ENCODE measurements at regions not wholly inside any gene's neighbourhood (a gene's known extent, or its start where the extent isn't known, plus 50 kb on each side); places are given as distances from the start of the nearest gene placed in this dataset.

DNA sequence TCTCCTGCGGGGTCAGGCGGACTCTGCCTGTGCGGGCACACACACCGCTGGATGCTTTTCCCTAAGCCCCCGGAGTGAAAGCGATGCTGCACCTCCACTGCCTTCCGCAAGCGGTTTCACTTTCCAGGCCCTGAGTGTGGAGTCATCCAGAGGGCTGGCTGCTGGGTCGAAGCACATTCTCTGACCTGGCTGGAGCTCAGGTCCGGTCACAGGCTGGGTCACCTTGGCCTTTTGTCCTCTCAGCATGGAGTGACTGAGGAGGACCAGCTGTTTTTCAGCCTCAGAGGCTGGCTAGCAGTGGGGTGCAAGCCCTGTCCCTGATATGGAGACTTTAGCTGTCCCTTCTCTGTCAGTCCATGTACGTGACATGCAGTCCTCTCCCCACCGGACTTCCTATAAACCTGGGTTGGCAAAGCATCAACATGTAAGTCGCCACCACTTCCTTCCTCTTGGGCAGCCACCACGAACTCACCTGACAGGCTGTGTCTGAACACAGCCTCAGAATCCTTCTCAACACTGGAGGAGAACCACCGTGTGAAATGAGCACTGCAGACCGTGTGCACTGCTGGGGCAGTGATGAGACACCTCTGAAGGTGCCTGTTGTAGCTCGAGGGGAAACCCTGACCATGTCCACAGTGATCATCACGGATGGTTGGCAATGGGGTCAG lies 51.3 kb downstream of the GADD45G start:
- Histone ChIP-seq H3K9ac (ENCODE audit: low read depth, low read length) (no peak overlapping the region), H3K4me1 (ENCODE audit: control insufficient read depth, insufficient read depth, low read length) (peaks cover 6% of the 10 kb centered on the region), H3K4me3 (ENCODE audit: low read depth, low read length) (no peak overlapping the region), H3K27me3 (ENCODE audit: control insufficient read depth, insufficient read depth, low read length) (peaks cover 9% of the 10 kb centered on the region), H3K9me3 (ENCODE audit: control insufficient read depth, insufficient read depth, low read length) (no peaks in the 10 kb centered on the region), H3K36me3 (ENCODE audit: control insufficient read depth, insufficient read depth, low read length) (no peaks in the 10 kb centered on the region)

DNA sequence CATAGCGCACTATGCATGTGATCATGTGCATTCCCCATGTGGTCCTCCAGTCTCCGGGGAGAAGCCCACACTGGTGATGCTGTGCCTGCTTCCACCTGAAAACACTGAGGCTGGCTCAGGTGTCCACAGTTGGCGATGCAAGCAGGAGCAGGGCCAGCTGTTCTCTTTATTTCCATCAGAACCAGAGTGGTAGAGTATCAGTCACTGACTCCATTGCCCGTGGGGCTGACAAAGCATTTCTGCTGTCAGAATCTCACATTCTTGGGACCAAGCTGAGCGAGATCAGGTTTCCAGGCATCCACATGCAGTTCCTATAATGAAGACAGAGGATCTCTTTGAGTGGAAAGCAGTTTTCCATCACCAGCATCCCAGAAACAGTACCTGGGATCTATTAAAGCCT lies 52.5 kb downstream of the GADD45G start:
- Histone ChIP-seq H3K9me3 (ENCODE audit: control insufficient read depth, insufficient read depth, low read length) (no peaks in the 10 kb centered on the region), H3K9ac (ENCODE audit: low read depth, low read length) (no peak overlapping the region), H3K27me3 (ENCODE audit: control insufficient read depth, insufficient read depth, low read length) (peaks cover 9% of the 10 kb centered on the region), H3K4me3 (ENCODE audit: low read depth, low read length) (no peak overlapping the region), H3K4me1 (ENCODE audit: control insufficient read depth, insufficient read depth, low read length) (peaks cover 9% of the 10 kb centered on the region), H3K36me3 (ENCODE audit: control insufficient read depth, insufficient read depth, low read length) (no peaks in the 10 kb centered on the region)

DNA sequence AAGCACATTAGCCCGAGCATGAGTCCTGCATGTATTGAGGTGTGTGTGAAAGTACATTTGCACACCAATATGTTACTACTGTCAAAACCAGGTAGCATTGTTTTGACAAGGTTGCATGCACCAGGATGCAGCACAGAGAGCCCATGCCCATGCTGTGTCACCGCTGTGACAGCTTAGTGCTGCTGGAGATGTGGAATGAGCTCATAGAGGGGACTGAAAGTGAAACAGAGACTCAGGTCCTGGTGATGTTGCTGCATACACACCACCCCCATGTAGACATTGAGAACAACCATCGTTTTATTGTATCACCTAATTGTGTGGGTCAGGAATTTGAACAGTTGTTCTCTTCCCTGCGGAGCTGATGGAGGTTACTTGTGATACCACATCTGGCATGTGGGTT lies 53.0 kb downstream of the GADD45G start:
- Histone ChIP-seq H3K9ac (ENCODE audit: low read depth, low read length) (no peak overlapping the region), H3K4me3 (ENCODE audit: low read depth, low read length) (no peak overlapping the region), H3K9me3 (ENCODE audit: control insufficient read depth, insufficient read depth, low read length) (no peaks in the 10 kb centered on the region), H3K4me1 (ENCODE audit: control insufficient read depth, insufficient read depth, low read length) (peaks cover 9% of the 10 kb centered on the region), H3K27me3 (ENCODE audit: control insufficient read depth, insufficient read depth, low read length) (peaks cover 9% of the 10 kb centered on the region), H3K36me3 (ENCODE audit: control insufficient read depth, insufficient read depth, low read length) (no peaks in the 10 kb centered on the region)

- Histone ChIP-seq H3K4me1 (ENCODE audit: control insufficient read depth, insufficient read depth, low read length) (peaks cover 12% of the 10 kb centered on the region), H3K36me3 (ENCODE audit: control insufficient read depth, insufficient read depth, low read length) (no peaks in the 10 kb centered on the region)
Measured at GRCh38 chr9:89658401-89658800, 53.6 kb downstream of the GADD45G start.

DNA sequence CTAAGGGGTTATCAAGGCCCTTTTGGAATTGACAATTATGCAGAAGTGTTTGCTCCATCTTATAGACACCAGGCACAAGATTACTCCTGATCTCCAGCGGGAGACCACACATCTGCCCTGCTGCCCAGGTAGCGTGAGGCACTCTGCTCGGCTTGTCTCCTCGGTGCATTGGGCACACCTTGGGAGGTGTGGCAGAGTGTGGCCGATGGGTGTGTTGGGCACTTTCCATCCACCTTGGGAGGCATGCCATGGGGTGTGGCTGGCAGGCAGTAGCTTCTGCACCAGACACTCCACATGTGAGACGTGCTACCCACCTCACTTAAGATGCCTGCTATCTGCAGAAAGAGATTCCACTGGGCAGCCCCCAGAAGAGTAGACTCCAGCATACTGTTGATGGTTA lies 54.1 kb downstream of the GADD45G start:
- Histone ChIP-seq H3K9ac (ENCODE audit: low read depth, low read length) (no peak overlapping the region), H3K4me1 (ENCODE audit: control insufficient read depth, insufficient read depth, low read length) (peaks cover 11% of the 10 kb centered on the region), H3K36me3 (ENCODE audit: control insufficient read depth, insufficient read depth, low read length) (no peaks in the 10 kb centered on the region), H3K27me3 (ENCODE audit: control insufficient read depth, insufficient read depth, low read length) (peaks cover 9% of the 10 kb centered on the region), H3K9me3 (ENCODE audit: control insufficient read depth, insufficient read depth, low read length) (no peaks in the 10 kb centered on the region), H3K4me3 (ENCODE audit: low read depth, low read length) (no peak overlapping the region)

More at GRCh38 chr9:89658401-89658800, 53.6 kb downstream of the GADD45G start:
- Histone ChIP-seq H3K9me3 (ENCODE audit: control insufficient read depth, insufficient read depth, low read length) (no peaks in the 10 kb centered on the region), H3K27me3 (ENCODE audit: control insufficient read depth, insufficient read depth, low read length) (peaks cover 9% of the 10 kb centered on the region), H3K9ac (ENCODE audit: low read depth, low read length) (no peak overlapping the region), H3K4me3 (ENCODE audit: low read depth, low read length) (no peak overlapping the region)

DNA sequence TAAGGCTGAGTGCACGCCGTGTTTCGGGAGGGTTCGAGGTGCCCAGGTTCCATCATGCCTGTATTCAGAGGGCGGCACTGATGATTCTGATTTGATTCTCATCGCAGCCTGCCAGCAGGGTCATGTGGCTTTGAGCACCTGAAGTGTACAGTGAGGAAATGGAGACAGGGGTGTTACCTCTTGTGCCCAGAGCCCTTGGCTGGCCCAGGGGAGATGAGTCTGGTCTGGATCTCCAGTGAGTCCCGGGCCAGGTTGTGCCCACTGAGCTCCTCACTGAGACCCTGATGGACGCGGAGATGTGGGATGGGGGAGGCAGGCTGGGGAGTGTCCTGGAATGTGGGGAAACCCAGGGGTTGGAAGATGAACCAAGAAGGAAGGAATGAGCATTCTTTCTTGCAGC lies 54.7 kb downstream of the GADD45G start:
- no peak overlapping the region for H3K9ac ChIP-seq (ENCODE audit: low read depth, low read length)
- no peaks in the 10 kb centered on the region for H3K9me3 ChIP-seq (ENCODE audit: control insufficient read depth, insufficient read depth, low read length)
- H3K4me1 ChIP-seq (ENCODE audit: control insufficient read depth, insufficient read depth, low read length): peaks cover 10% of the 10 kb centered on the region
- no peak overlapping the region for H3K4me3 ChIP-seq (ENCODE audit: low read depth, low read length)
- peaks cover 9% of the 10 kb centered on the region for H3K27me3 ChIP-seq (ENCODE audit: control insufficient read depth, insufficient read depth, low read length)
- H3K36me3 ChIP-seq (ENCODE audit: control insufficient read depth, insufficient read depth, low read length): no peaks in the 10 kb centered on the region

- Histone ChIP-seq H3K27me3 (ENCODE audit: control insufficient read depth, insufficient read depth, low read length) (peaks cover 9% of the 10 kb centered on the region), H3K9me3 (ENCODE audit: control insufficient read depth, insufficient read depth, low read length) (no peaks in the 10 kb centered on the region), H3K4me3 (ENCODE audit: low read depth, low read length) (no peak overlapping the region), H3K36me3 (ENCODE audit: control insufficient read depth, insufficient read depth, low read length) (no peaks in the 10 kb centered on the region), H3K4me1 (ENCODE audit: control insufficient read depth, insufficient read depth, low read length) (peaks cover 10% of the 10 kb centered on the region), H3K9ac (ENCODE audit: low read depth, low read length) (no peak overlapping the region)
Measured at GRCh38 chr9:89659891-89660685, 55.3 kb downstream of the GADD45G start.

DNA sequence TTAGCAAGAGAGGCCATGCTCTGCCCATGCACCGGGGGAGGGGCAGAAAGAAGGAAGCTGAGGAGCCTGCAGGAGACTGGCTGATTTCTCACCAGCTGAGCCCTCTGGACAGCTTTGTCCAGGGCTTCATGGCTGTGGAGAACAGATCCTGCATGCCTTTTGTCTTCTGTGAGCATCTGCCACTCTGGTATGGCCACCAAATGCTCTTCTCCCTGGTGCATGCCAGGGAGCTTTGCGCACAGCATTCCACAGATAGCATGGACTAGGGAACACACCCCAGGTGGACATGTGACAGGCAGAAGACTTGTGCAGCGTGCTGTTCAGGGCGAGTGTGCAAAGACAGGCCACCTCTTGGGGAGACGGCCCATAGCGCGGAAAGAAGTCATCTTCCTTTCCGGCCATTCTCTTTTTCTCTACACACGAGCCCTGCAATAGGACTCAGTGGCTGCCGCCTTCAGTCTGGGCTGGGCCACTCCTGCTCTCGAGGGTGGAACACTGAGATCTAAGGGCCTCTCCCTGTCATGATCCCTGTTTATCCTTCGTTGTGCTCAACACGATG lies 56.7 kb downstream of the GADD45G start:
- no peak overlapping the region for H3K4me3 ChIP-seq (ENCODE audit: low read depth, low read length)
- peaks cover 10% of the 10 kb centered on the region for H3K4me1 ChIP-seq (ENCODE audit: control insufficient read depth, insufficient read depth, low read length)
- peaks cover 6% of the 10 kb centered on the region for H3K27me3 ChIP-seq (ENCODE audit: control insufficient read depth, insufficient read depth, low read length)
- H3K9ac ChIP-seq (ENCODE audit: low read depth, low read length): no peak overlapping the region
- H3K36me3 ChIP-seq (ENCODE audit: control insufficient read depth, insufficient read depth, low read length): no peaks in the 10 kb centered on the region
- H3K9me3 ChIP-seq (ENCODE audit: control insufficient read depth, insufficient read depth, low read length): no peaks in the 10 kb centered on the region

GRCh38 chr9:89661956-89662717 lies 57.3 kb downstream of the GADD45G start:
- no peaks in the 10 kb centered on the region for H3K9me3 ChIP-seq (ENCODE audit: control insufficient read depth, insufficient read depth, low read length)
- no peak overlapping the region for H3K9ac ChIP-seq (ENCODE audit: low read depth, low read length)

DNA sequence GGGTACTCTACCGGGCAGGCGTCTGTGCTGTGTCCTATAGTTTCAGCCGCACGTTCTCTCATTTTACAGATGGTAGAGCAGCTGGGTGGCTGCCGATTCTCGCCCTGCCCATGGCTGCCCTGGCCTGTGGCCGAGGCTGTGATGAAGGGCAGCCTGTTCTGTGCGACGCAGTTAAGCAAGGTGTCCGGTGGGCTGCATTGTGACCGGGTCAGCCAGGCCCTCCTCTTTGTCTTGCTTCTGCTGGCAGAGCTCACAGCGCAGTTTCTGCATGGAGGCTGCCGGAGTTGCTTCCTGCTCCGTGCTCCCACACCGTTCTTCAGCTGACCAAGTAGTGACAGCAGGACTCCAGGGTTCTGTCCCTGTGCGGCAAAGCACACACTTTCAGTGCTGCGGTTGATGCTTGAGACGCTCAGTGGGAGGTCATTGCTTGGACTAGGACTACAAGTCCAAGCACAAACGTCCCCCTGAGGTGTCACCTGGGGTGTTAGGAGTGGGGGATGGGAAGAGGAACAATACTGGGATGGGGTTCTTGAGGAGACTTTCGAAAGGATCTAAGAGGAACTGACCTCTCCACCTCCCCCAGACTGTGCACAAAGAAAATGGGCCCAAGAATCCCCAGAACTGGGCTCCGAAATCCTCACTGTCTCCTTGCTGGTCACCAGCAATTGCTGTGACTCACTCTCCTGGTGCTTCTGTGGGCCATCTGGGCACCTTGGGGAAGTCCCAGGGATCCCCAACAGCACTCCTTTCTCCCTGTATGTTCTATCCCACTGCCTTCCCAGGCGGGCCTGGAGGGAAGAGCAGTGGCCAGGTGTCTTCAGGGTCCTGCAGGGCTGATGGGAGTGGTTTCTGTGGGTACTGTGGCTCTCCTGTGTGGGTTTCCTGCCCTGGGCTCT lies 58.2 kb downstream of the GADD45G start:
- Histone ChIP-seq H3K9me3 (ENCODE audit: control insufficient read depth, insufficient read depth, low read length) (no peaks in the 10 kb centered on the region), H3K4me3 (ENCODE audit: low read depth, low read length) (no peak overlapping the region), H3K27me3 (ENCODE audit: control insufficient read depth, insufficient read depth, low read length) (no peaks in the 10 kb centered on the region), H3K36me3 (ENCODE audit: control insufficient read depth, insufficient read depth, low read length) (no peaks in the 10 kb centered on the region), H3K4me1 (ENCODE audit: control insufficient read depth, insufficient read depth, low read length) (peaks cover 10% of the 10 kb centered on the region), H3K9ac (ENCODE audit: low read depth, low read length) (no peak overlapping the region)

More at GRCh38 chr9:89661956-89662717, 57.3 kb downstream of the GADD45G start:
- Histone ChIP-seq H3K4me3 (ENCODE audit: low read depth, low read length) (no peak overlapping the region), H3K27me3 (ENCODE audit: control insufficient read depth, insufficient read depth, low read length) (peaks cover 5% of the 10 kb centered on the region), H3K4me1 (ENCODE audit: control insufficient read depth, insufficient read depth, low read length) (peaks cover 10% of the 10 kb centered on the region), H3K36me3 (ENCODE audit: control insufficient read depth, insufficient read depth, low read length) (no peaks in the 10 kb centered on the region)

DNA sequence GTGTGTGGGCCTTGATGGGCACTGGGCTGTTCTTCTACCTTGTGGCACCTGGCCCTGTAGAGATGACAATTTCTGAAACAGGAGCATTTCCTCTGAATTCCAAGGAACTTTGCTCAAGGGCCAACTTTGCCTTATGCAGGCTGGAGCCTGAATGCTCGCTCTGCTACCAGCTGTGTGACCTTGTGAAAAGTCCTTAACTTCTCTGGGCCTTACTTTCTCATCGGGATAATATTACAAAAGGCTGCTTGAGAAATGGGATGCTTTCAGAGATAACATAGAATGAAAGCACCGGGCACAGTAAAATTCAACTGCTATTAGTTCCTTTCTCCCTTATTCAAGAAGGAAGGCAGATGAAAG lies 58.8 kb downstream of the GADD45G start:
- peaks cover 10% of the 10 kb centered on the region for H3K4me1 ChIP-seq (ENCODE audit: control insufficient read depth, insufficient read depth, low read length)
- H3K27me3 ChIP-seq (ENCODE audit: control insufficient read depth, insufficient read depth, low read length): no peaks in the 10 kb centered on the region
- no peak overlapping the region for H3K4me3 ChIP-seq (ENCODE audit: low read depth, low read length)
- no peaks in the 10 kb centered on the region for H3K9me3 ChIP-seq (ENCODE audit: control insufficient read depth, insufficient read depth, low read length)
- H3K36me3 ChIP-seq (ENCODE audit: control insufficient read depth, insufficient read depth, low read length): no peaks in the 10 kb centered on the region
- H3K9ac ChIP-seq (ENCODE audit: low read depth, low read length): no peak overlapping the region
